ENCODE measurements at regions not wholly inside any gene's neighbourhood (a gene's known extent, or its start where the extent isn't known, plus 50 kb on each side); places are given as distances from the start of the nearest gene placed in this dataset.

- FAIRE-seq (no peak), DNase-seq (ENCODE audit: low read depth in 1 of 2, low spot score in 1 of 2) (no peak), ATAC-seq (no peak)
- 33% methylated on average over 6 of the region's 6 CpGs for WGBS (ENCODE audit: missing lambda C conversion rate)
- TF ChIP-seq TP53 (CRISPR knock-in tag; IDR thresholded peaks at IDR 0.05) (no peak), FOSB (CRISPR knock-in tag; IDR thresholded peaks at IDR 0.05) (no peak), FOXS1 (CRISPR knock-in tag; IDR thresholded peaks at IDR 0.05) (no peak), ZC3H11A (IDR thresholded peaks at IDR 0.05) (no peak), HDAC2 (IDR thresholded peaks at IDR 0.05) (no peak), RAD21 (conservative IDR thresholded peaks at IDR 0.05 in 1 of 2, IDR thresholded peaks at IDR 0.05 in 1 of 2) (no peak), JUNB (IDR thresholded peaks at IDR 0.05) (no peak), SMC3 (IDR thresholded peaks at IDR 0.05) (no peak), CTCF (IDR thresholded peaks at IDR 0.05) (no peak), BHLHE40 (IDR thresholded peaks at IDR 0.05; ENCODE audit: low read depth, low read length) (no peak), USF2 (IDR thresholded peaks at IDR 0.05) (no peak), RCOR1 (IDR thresholded peaks at IDR 0.05; ENCODE audit: low read depth, low read length) (no peak), POLR2AphosphoS2 (conservative IDR thresholded peaks at IDR 0.05; ENCODE audit: low read length) (no peak), MYC (IDR thresholded peaks at IDR 0.05; ENCODE audit: borderline replicate concordance, low read length) (no peak), ZNF302 (CRISPR knock-in tag; IDR thresholded peaks at IDR 0.05) (no peak), RARB (CRISPR knock-in tag; IDR thresholded peaks at IDR 0.05) (no peak), HEYL (CRISPR knock-in tag; IDR thresholded peaks at IDR 0.05) (no peak), CBX8 (IDR thresholded peaks at IDR 0.05) (no peak)
- Histone ChIP-seq H3K27ac (no peak overlapping the region), H3K4me2 (no peak overlapping the region), H3K4me3 (no peak overlapping the region), H3K9me3 (no peaks in the 10 kb centered on the region), H3K4me1 (no peaks in the 10 kb centered on the region)
- POLR2A ChIA-PET = no interaction called here
- CTCF ChIA-PET = no interaction called here
Observed at GRCh38 chr4:23970201-23970850, 80.5 kb upstream of the PPARGC1A start.

GRCh38 chr4:23969635-23970145 lies 79.8 kb upstream of the PPARGC1A start:
- ChIA-PET POLR2A (no interaction called here), CTCF (no interaction called here)
- no peak overlapping the region for H3K4me3 ChIP-seq
- FAIRE-seq = no peak
- DNase-seq (ENCODE audit: low read depth in 1 of 2, low spot score in 1 of 2) = no peak
- no peak for ATAC-seq
- TF ChIP-seq NPAS2 (CRISPR knock-in tag; IDR thresholded peaks at IDR 0.05; ENCODE audit: borderline replicate concordance) (no peak), MAZ (IDR thresholded peaks at IDR 0.05; ENCODE audit: borderline replicate concordance, low read depth, low read length) (no peak), EHF (CRISPR knock-in tag; IDR thresholded peaks at IDR 0.05) (no peak), BHLHE40 (IDR thresholded peaks at IDR 0.05; ENCODE audit: low read depth, low read length) (no peak), GATA3 (IDR thresholded peaks at IDR 0.05; ENCODE audit: borderline replicate concordance) (no peak), HOXB5 (CRISPR knock-in tag; IDR thresholded peaks at IDR 0.05) (no peak), ZFP36 (IDR thresholded peaks at IDR 0.05; ENCODE audit: borderline replicate concordance, partially characterized antibody) (no peak), KDM5A (IDR thresholded peaks at IDR 0.05) (no peak), MAFK (IDR thresholded peaks at IDR 0.05; ENCODE audit: partially characterized antibody) (no peak), HOXB13 (CRISPR knock-in tag; IDR thresholded peaks at IDR 0.05; ENCODE audit: low read depth) (no peak)
- H3K9me3 ChIP-seq = no peaks in the 10 kb centered on the region
- H3K27ac ChIP-seq = no peak overlapping the region
- H3K4me2 ChIP-seq = no peak overlapping the region
- 6% methylated on average over 4 of the region's 4 CpGs for WGBS (ENCODE audit: missing lambda C conversion rate)
- H3K4me1 ChIP-seq = no peaks in the 10 kb centered on the region

All from A549 (cell line).